Hepatocyte (in vitro differentiated cells): ENCODE measurements at regions not wholly inside any gene's neighbourhood (a gene's known extent, or its start where the extent isn't known, plus 50 kb on each side); places are given as distances from the start of the nearest gene placed in this dataset.
"Not testable (repeated sequence)": the region's sequence is repeated elsewhere in the genome, so short reads cannot be mapped to it uniquely, and the experiment has no call there.

Experiments
- DNase-seq: peaks from one replicate; pipeline ENCODE4 v3.0.0-alpha.2; 2016; ENCODE audit warnings: low spot score
- H2AFZ ChIP-seq: fragments of 200-600 bp; sonication (generic); 2 replicates; pipeline ENCODE4 v1.6.0; 2016; ENCODE audit warnings: antibody characterized with exemption, mild to moderate bottlenecking
- H3K27ac ChIP-seq: fragments of 200-600 bp; sonication (generic); 2 replicates; pipeline ENCODE4 v1.5.1; 2016; ENCODE audit warnings: mild to moderate bottlenecking
- H3K27me3 ChIP-seq: fragments of 200-600 bp; sonication (generic); 2 replicates; pipeline ENCODE4 v1.6.1; 2016
- H3K36me3 ChIP-seq: fragments of 200-600 bp; sonication (generic); replicated peaks from 2 replicates; pipeline ENCODE4 v1.5.1; 2016; ENCODE audit warnings: low read depth; ENCODE audit not compliant: insufficient read depth
- H3K4me1 ChIP-seq: fragments of 200-600 bp; sonication (generic); 2 replicates; pipeline ENCODE4 v1.5.1; 2016; ENCODE audit warnings: mild to moderate bottlenecking, moderate library complexity; ENCODE audit not compliant: insufficient read depth
- H3K4me2 ChIP-seq: fragments of 200-600 bp; sonication (generic); 2 replicates; pipeline ENCODE4 v1.6.0; 2016
- H3K4me3 ChIP-seq: fragments of 200-600 bp; sonication (generic); 2 replicates; pipeline ENCODE4 v1.5.1; 2016; ENCODE audit warnings: mild to moderate bottlenecking
- H3K79me2 ChIP-seq: fragments of 200-600 bp; sonication (generic); 2 replicates; pipeline ENCODE4 v1.6.0; 2017; ENCODE audit warnings: mild to moderate bottlenecking
- H3K9me2 ChIP-seq: fragments of 200-600 bp; sonication (generic); replicated peaks from 2 replicates; pipeline ENCODE4 v1.6.0; 2017; ENCODE audit warnings: mild to moderate bottlenecking; ENCODE audit not compliant: insufficient read depth
- H3K9me3 ChIP-seq: fragments of 200-600 bp; sonication (generic); 2 replicates; pipeline ENCODE4 v1.5.1; 2016; ENCODE audit warnings: low read depth, mild to moderate bottlenecking
- H4K20me1 ChIP-seq: fragments of 200-600 bp; sonication (generic); 2 replicates; pipeline ENCODE4 v1.6.0; 2016; ENCODE audit warnings: mild to moderate bottlenecking; ENCODE audit not compliant: insufficient read depth, poor library complexity, severe bottlenecking
- EZH2 ChIP-seq: fragments of 200-600 bp; sonication (generic); IDR thresholded peaks from 2 replicates; pipeline ENCODE4 v1.6.1; 2016; ENCODE audit warnings: antibody characterized with exemption, mild to moderate bottlenecking, borderline replicate concordance
- EZH2phosphoT487 ChIP-seq: fragments of 200-600 bp; sonication (generic); IDR thresholded peaks from one replicate; pipeline ENCODE4 v1.6.1; 2018; ENCODE audit warnings: antibody characterized with exemption, mild to moderate bottlenecking, low read depth, moderate library complexity; ENCODE audit not compliant: unreplicated experiment, severe bottlenecking
- WGBS: methylation state at CpG from one replicate; pipeline ENCODE4 v1.1.6; 2016; ENCODE audit warnings: low lambda C conversion rate; ENCODE audit errors: missing lambda C conversion rate; 5-methylcytosine and 5-hydroxymethylcytosine counted together
- TF ChIP-seq, protein P1 (sequence below): fragments of 200-600 bp; sonication (generic); IDR thresholded peaks from 2 replicates; pipeline ENCODE4 v1.5.1; 2016; ENCODE audit warnings: antibody characterized with exemption, mild to moderate bottlenecking; ENCODE audit not compliant: poor library complexity

DNA sequence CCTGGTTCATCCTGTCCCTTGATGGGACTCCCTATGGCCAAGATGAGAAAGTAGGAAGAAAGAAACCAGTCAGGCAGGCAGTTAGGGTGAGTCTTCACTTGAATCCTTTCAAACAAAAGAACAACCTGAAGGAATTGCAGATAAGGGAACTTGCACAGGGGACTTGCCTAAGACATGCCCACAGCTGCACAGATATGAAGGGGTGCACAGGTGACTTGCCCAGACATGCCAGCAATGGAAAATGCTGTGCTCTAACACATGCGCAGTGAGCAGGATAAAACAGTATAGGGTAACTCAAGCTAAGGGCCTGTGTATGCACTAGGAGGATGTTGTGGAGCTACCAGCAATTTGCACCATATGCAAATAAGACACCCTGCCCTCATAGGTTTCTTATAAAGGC is 404.6 kb upstream of the USP9Y start:
- H3K9me2 ChIP-seq, result no peaks in the 10 kb centered on the region
- no peaks in the 10 kb centered on the region for H3K36me3 ChIP-seq
- H3K4me1 ChIP-seq, result no peaks in the 10 kb centered on the region
- H3K9me3 ChIP-seq, result no peaks in the 10 kb centered on the region
- H3K27me3 ChIP-seq, result no peaks in the 10 kb centered on the region
- no CpG with 5 or more reads among the region's 1 CpG for WGBS
- H2AFZ ChIP-seq, result no peak overlapping the region
- no peaks in the 10 kb centered on the region for H3K79me2 ChIP-seq
- no peak overlapping the region for H3K4me2 ChIP-seq
- TF ChIP-seq EZH2phosphoT487 (no peak), EZH2 (no peak)
- TF ChIP-seq, protein P1, sequence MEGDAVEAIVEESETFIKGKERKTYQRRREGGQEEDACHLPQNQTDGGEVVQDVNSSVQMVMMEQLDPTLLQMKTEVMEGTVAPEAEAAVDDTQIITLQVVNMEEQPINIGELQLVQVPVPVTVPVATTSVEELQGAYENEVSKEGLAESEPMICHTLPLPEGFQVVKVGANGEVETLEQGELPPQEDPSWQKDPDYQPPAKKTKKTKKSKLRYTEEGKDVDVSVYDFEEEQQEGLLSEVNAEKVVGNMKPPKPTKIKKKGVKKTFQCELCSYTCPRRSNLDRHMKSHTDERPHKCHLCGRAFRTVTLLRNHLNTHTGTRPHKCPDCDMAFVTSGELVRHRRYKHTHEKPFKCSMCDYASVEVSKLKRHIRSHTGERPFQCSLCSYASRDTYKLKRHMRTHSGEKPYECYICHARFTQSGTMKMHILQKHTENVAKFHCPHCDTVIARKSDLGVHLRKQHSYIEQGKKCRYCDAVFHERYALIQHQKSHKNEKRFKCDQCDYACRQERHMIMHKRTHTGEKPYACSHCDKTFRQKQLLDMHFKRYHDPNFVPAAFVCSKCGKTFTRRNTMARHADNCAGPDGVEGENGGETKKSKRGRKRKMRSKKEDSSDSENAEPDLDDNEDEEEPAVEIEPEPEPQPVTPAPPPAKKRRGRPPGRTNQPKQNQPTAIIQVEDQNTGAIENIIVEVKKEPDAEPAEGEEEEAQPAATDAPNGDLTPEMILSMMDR, result no peak
- no peaks in the 10 kb centered on the region for H4K20me1 ChIP-seq
- DNase-seq, result no peak
- H3K27ac ChIP-seq, result no peak overlapping the region
- H3K4me3 ChIP-seq, result no peak overlapping the region

DNA sequence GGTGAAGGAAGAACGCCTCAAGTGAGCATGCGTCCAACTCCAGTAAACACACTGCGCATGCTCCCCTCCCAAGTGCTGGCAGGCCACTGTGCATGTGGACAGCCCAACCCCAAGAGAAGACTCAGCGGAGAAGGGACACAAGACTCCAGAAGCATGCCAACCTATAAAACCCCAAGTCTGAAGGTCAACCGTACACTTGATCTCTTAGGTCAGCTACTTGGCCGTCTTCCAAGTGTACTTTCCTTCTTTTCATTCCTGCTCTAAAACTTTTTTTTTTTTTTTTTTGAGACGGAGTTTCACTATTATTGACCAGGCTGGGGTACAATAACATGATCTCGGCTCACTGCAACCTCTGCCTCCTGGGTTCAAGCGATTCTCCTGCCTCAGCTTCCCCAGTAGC is 401.2 kb upstream of the USP9Y start:
- H3K9me3 ChIP-seq, H3K27me3 ChIP-seq, H3K79me2 ChIP-seq, H3K9me2 ChIP-seq, H3K4me1 ChIP-seq, H4K20me1 ChIP-seq, H3K27ac ChIP-seq, H2AFZ ChIP-seq, H3K4me2 ChIP-seq, H3K36me3 ChIP-seq, H3K4me3 ChIP-seq: not testable (repeated sequence)
- peak; percentile 1 for DNase-seq
- no CpG with 5 or more reads among the region's 9 CpGs for WGBS

GRCh38 chrY:12303464-12303863 is 397.6 kb upstream of the USP9Y start:
- Histone ChIP-seq H3K27ac (no peak overlapping the region), H3K27me3 (no peaks in the 10 kb centered on the region), H3K4me3 (no peak overlapping the region), H3K4me2 (no peak overlapping the region), H3K4me1 (no peaks in the 10 kb centered on the region), H3K9me3 (no peaks in the 10 kb centered on the region), H2AFZ (no peak overlapping the region), H4K20me1 (no peaks in the 10 kb centered on the region), H3K36me3 (no peaks in the 10 kb centered on the region), H3K79me2 (no peaks in the 10 kb centered on the region), H3K9me2 (no peaks in the 10 kb centered on the region)
- DNase-seq, result no peak
- no CpG with 5 or more reads among the region's 4 CpGs for WGBS
- TF ChIP-seq EZH2phosphoT487 (no peak), EZH2 (no peak)
- TF ChIP-seq, protein P1, result no peak

DNA sequence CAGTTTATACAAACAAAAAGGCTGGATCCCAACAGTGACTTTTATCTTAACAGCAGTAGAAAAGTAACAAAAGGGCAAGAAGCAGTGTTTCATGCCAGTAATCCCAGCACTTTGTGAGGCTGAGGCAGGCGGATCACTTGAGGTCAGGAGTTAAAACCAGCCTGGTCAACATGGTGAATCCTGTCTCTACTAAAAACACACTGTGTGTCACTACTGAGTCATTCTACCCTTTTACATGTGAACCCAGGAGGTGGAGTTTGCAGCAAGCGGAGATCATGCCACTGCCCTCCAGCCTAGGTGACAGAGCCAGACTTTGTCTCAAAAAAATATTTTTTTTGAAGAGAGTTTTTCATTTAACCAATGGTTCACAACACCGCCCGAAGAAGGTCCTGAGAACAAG is 395.6 kb upstream of the USP9Y start:
- H3K79me2 ChIP-seq, result no peaks in the 10 kb centered on the region
- no peak overlapping the region for H3K4me2 ChIP-seq
- no peak overlapping the region for H3K4me3 ChIP-seq
- H3K36me3 ChIP-seq, result no peaks in the 10 kb centered on the region
- H3K9me3 ChIP-seq, result no peaks in the 10 kb centered on the region
- TF ChIP-seq EZH2phosphoT487, result no peak
- TF ChIP-seq EZH2, result no peak
- TF ChIP-seq, protein P1, result no peak
- H3K4me1 ChIP-seq, result no peaks in the 10 kb centered on the region
- WGBS, result no CpG with 5 or more reads among the region's 4 CpGs
- DNase-seq, result no peak
- H4K20me1 ChIP-seq, result no peaks in the 10 kb centered on the region
- H3K27ac ChIP-seq, result no peak overlapping the region
- H3K9me2 ChIP-seq, result no peaks in the 10 kb centered on the region
- H3K27me3 ChIP-seq, result no peaks in the 10 kb centered on the region
- H2AFZ ChIP-seq, result no peak overlapping the region
